DOHH2 (cell line): ENCODE measurements at regions not wholly inside any gene's neighbourhood (a gene's known extent, or its start where the extent isn't known, plus 50 kb on each side); places are given as distances from the start of the nearest gene placed in this dataset.

Source experiments
- H3F3A ChIP-seq: fragments of 200-600 bp; sonication (generic), shearing (Covaris generic); 2 replicates; pipeline ENCODE4 v1.6.0; 2016; ENCODE audit warnings: antibody characterized with exemption, mild to moderate bottlenecking; ENCODE audit not compliant: control insufficient read depth, insufficient read depth
- H3K27ac ChIP-seq: fragments of 200-600 bp; sonication (generic); 2 replicates; pipeline ENCODE4 v1.5.1; 2014; ENCODE audit warnings: low read depth, mild to moderate bottlenecking, low read length, moderate library complexity
- H3K27me3 ChIP-seq: fragments of 200-600 bp; sonication (generic); 2 replicates; pipeline ENCODE4 v1.6.1; 2014; ENCODE audit warnings: mild to moderate bottlenecking, low read length, mixed read lengths; ENCODE audit not compliant: control insufficient read depth
- H3K36me3 ChIP-seq: fragments of 200-600 bp; sonication (generic); 2 replicates; pipeline ENCODE4 v1.6.1; 2014; ENCODE audit warnings: mild to moderate bottlenecking, low read length, moderate library complexity, mixed read lengths; ENCODE audit not compliant: control insufficient read depth
- H3K4me1 ChIP-seq: fragments of 200-600 bp; sonication (generic); 2 replicates; pipeline ENCODE4 v1.6.1; 2014; ENCODE audit warnings: mild to moderate bottlenecking, low read length, mixed read lengths; ENCODE audit not compliant: control insufficient read depth
- H3K4me2 ChIP-seq: fragments of 200-600 bp; sonication (generic); 2 replicates; pipeline ENCODE4 v1.6.0; 2014; ENCODE audit warnings: mild to moderate bottlenecking, low read length, moderate library complexity
- H3K4me3 ChIP-seq: fragments of 200-600 bp; sonication (generic); 2 replicates; pipeline ENCODE4 v1.5.1; 2014; ENCODE audit warnings: mild to moderate bottlenecking, low read length, mixed read lengths
- H3K79me2 ChIP-seq: fragments of 200-600 bp; sonication (generic); 2 replicates; pipeline ENCODE4 v1.6.1; 2014; ENCODE audit warnings: mild to moderate bottlenecking, low read length, mixed read lengths; ENCODE audit not compliant: control insufficient read depth
- H3K9me2 ChIP-seq: fragments of 200-600 bp; sonication (generic); replicated peaks from 2 replicates; pipeline ENCODE4 v1.6.1; 2014; ENCODE audit warnings: mild to moderate bottlenecking, low read length, mixed read lengths; ENCODE audit not compliant: control insufficient read depth
- H3K9me3 ChIP-seq: fragments of 200-600 bp; sonication (generic); 2 replicates; pipeline ENCODE4 v1.6.1; 2014; ENCODE audit warnings: antibody characterized with exemption, low read length, mixed read lengths; ENCODE audit not compliant: control insufficient read depth, insufficient read depth
- H4K20me1 ChIP-seq: fragments of 200-600 bp; sonication (generic); 2 replicates; pipeline ENCODE4 v1.6.0; 2014; ENCODE audit warnings: low read depth, mild to moderate bottlenecking, antibody characterized with exemption, low read length, moderate library complexity; ENCODE audit not compliant: control insufficient read depth, insufficient read depth
- EZH2phosphoT487 ChIP-seq: fragments of 200-600 bp; sonication (generic); IDR thresholded peaks from 2 replicates; pipeline ENCODE4 v1.6.1; 2017; ENCODE audit warnings: borderline replicate concordance, mild to moderate bottlenecking, antibody characterized with exemption, low read length, moderate library complexity, mixed read lengths
- TF ChIP-seq, protein P1 (sequence below): fragments of 200-600 bp; sonication (generic); IDR thresholded peaks from one replicate; pipeline ENCODE4 v1.5.1; 2014; ENCODE audit warnings: antibody characterized with exemption, mild to moderate bottlenecking, low read depth, low read length; ENCODE audit not compliant: poor library complexity, severe bottlenecking

DNA sequence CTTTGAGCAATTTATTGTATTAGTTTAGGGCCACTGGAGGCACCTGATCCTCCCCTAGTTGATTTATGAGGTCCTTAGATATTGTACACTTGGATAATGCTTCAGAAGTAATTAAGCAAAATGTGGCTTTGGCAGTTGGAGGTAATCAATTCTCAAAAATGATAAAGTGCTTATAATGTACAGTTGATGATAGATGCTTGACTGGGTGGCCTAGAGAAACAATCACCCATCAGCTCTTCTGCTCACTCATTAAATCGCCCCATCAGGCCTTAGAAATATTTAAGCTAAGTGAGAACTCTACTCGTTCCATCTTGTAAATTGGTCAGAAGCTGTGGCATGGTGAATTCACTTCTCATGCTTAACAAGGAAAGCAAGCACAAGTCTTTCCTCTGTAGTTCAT is 349.9 kb downstream of the SAMD5 start:
- Histone ChIP-seq H3K4me1 (no peaks in the 10 kb centered on the region), H3K9me3 (no peaks in the 10 kb centered on the region), H3F3A (no peaks in the 10 kb centered on the region), H3K9me2 (no peaks in the 10 kb centered on the region), H3K4me3 (no peak overlapping the region), H4K20me1 (no peaks in the 10 kb centered on the region), H3K36me3 (no peaks in the 10 kb centered on the region), H3K79me2 (no peaks in the 10 kb centered on the region), H3K4me2 (no peak overlapping the region), H3K27me3 (no peaks in the 10 kb centered on the region), H3K27ac (no peak overlapping the region)
- TF ChIP-seq, protein P1, sequence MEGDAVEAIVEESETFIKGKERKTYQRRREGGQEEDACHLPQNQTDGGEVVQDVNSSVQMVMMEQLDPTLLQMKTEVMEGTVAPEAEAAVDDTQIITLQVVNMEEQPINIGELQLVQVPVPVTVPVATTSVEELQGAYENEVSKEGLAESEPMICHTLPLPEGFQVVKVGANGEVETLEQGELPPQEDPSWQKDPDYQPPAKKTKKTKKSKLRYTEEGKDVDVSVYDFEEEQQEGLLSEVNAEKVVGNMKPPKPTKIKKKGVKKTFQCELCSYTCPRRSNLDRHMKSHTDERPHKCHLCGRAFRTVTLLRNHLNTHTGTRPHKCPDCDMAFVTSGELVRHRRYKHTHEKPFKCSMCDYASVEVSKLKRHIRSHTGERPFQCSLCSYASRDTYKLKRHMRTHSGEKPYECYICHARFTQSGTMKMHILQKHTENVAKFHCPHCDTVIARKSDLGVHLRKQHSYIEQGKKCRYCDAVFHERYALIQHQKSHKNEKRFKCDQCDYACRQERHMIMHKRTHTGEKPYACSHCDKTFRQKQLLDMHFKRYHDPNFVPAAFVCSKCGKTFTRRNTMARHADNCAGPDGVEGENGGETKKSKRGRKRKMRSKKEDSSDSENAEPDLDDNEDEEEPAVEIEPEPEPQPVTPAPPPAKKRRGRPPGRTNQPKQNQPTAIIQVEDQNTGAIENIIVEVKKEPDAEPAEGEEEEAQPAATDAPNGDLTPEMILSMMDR: no peak
- TF ChIP-seq EZH2phosphoT487: no peak

DNA sequence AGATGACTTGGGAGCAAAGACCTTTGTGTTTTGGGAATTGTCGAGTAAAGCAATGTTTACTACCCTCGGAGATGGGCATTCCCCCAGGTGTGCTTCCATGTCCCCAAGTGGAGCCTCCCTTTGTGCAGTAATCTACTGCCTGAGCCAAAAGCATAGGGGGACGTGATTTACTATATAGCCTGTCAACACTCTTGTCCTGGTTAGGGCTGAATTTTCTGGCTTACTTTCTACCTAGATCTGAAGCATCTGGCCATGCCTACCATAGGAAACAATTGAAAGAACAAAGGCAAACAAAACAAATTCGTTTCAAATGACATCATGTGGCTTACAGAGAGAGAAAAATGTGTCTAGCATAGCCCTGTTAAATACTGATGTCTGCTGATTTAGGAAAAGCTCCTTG is 350.6 kb downstream of the SAMD5 start:
- Histone ChIP-seq H3K79me2 (no peaks in the 10 kb centered on the region), H3K9me2 (no peaks in the 10 kb centered on the region), H3K4me1 (no peaks in the 10 kb centered on the region), H4K20me1 (no peaks in the 10 kb centered on the region), H3K27me3 (no peaks in the 10 kb centered on the region), H3K4me2 (no peak overlapping the region), H3F3A (no peaks in the 10 kb centered on the region), H3K27ac (no peak overlapping the region), H3K4me3 (no peak overlapping the region), H3K36me3 (no peaks in the 10 kb centered on the region), H3K9me3 (no peaks in the 10 kb centered on the region)
- TF ChIP-seq, protein P1: no peak
- TF ChIP-seq EZH2phosphoT487: no peak

DNA sequence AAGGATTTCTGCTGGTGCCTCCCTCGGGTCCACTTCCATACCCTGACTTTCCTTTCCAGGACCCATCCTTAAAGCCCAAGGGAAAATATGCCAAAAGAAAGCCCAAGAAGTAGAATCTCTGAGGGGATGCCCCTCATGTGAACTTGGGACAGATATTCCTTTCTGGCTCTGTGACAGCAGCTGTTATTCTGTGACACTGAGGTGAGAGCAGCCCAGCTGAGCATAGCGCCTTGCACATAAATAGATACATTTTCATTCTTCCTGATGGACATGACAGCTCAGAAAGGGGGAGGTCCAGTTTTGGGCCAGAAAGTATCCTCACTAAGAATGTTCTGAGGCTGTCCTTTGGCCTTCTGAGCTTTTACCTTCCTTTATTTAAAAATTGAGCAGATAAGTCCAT is 353.2 kb downstream of the SAMD5 start:
- Histone ChIP-seq H3K4me1 (no peaks in the 10 kb centered on the region), H3K4me2 (no peak overlapping the region), H3K36me3 (no peaks in the 10 kb centered on the region), H3K9me3 (no peaks in the 10 kb centered on the region), H4K20me1 (no peaks in the 10 kb centered on the region), H3K79me2 (no peaks in the 10 kb centered on the region), H3K27ac (no peak overlapping the region), H3K27me3 (no peaks in the 10 kb centered on the region), H3K4me3 (no peak overlapping the region), H3F3A (no peaks in the 10 kb centered on the region), H3K9me2 (no peaks in the 10 kb centered on the region)
- TF ChIP-seq, protein P1: no peak
- no peak for TF ChIP-seq EZH2phosphoT487
